Fibroblast of pulmonary artery (primary cell): ENCODE measurements at regions not wholly inside any gene's neighbourhood (a gene's known extent, or its start where the extent isn't known, plus 50 kb on each side); places are given as distances from the start of the nearest gene placed in this dataset.

Source experiments
- DNase-seq: peaks from one replicate; pipeline ENCODE4 v3.0.0-alpha.2; 2010; ENCODE audit warnings: low read depth
- H3K4me3 ChIP-seq: replicated peaks from 2 replicates; pipeline ENCODE4 v1.5.1; 2011; ENCODE audit warnings: low read depth, mild to moderate bottlenecking, control low read depth, low read length, moderate library complexity
- TF ChIP-seq, protein P1 (sequence below): IDR thresholded peaks from 2 replicates; pipeline ENCODE4 v1.5.1; 2011; ENCODE audit warnings: mild to moderate bottlenecking, control low read depth, low read length, inconsistent platforms; ENCODE audit errors: missing control alignments

- TF ChIP-seq, protein P1, sequence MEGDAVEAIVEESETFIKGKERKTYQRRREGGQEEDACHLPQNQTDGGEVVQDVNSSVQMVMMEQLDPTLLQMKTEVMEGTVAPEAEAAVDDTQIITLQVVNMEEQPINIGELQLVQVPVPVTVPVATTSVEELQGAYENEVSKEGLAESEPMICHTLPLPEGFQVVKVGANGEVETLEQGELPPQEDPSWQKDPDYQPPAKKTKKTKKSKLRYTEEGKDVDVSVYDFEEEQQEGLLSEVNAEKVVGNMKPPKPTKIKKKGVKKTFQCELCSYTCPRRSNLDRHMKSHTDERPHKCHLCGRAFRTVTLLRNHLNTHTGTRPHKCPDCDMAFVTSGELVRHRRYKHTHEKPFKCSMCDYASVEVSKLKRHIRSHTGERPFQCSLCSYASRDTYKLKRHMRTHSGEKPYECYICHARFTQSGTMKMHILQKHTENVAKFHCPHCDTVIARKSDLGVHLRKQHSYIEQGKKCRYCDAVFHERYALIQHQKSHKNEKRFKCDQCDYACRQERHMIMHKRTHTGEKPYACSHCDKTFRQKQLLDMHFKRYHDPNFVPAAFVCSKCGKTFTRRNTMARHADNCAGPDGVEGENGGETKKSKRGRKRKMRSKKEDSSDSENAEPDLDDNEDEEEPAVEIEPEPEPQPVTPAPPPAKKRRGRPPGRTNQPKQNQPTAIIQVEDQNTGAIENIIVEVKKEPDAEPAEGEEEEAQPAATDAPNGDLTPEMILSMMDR, result no peak
- no peak overlapping the region for H3K4me3 ChIP-seq
- DNase-seq, result no peak
Observed at GRCh38 chr14:104335611-104336010, 197.2 kb downstream of the KIF26A start.

DNA sequence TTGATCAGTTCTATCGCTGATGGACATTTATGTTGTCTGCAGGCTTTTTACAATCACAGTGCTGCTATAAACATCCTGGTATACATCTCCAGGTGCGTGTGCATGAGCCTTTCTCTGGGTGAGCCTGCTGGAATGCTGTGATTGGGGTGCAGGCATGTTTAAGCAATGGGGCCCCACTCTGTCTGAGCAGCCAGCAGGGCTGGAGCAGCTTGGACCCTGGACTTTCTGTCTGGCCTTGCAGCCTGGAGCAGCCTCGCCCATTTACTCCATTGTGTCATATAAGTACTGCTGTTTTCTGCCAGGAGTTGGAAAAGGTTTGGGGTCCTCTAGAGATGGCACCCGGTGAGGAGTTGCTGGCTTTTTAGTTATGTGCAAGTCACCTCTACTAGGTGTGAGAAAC, 199.0 kb downstream of the KIF26A start:
- TF ChIP-seq, protein P1, result no peak
- no peak for DNase-seq
- H3K4me3 ChIP-seq, result no peak overlapping the region

GRCh38 chr14:104339361-104339760, 201.0 kb downstream of the KIF26A start:
- DNase-seq, result no peak
- no peak overlapping the region for H3K4me3 ChIP-seq
- TF ChIP-seq, protein P1, result no peak

GRCh38 chr14:104339829-104340228, 201.4 kb downstream of the KIF26A start:
- TF ChIP-seq, protein P1, result no peak
- DNase-seq, result no peak
- H3K4me3 ChIP-seq, result no peak overlapping the region

GRCh38 chr14:104341532-104342434, 203.4 kb downstream of the KIF26A start:
- TF ChIP-seq, protein P1, result no peak
- DNase-seq, result peak; percentile 11
- H3K4me3 ChIP-seq, result no peak overlapping the region

GRCh38 chr14:104342435-104343293, 204.3 kb downstream of the KIF26A start:
- H3K4me3 ChIP-seq, result no peak overlapping the region
- no peak for DNase-seq
- TF ChIP-seq, protein P1, result no peak
